ENCODE measurements at regions not wholly inside any gene's neighbourhood (a gene's known extent, or its start where the extent isn't known, plus 50 kb on each side); places are given as distances from the start of the nearest gene placed in this dataset.

GRCh38 chrX:155747520-155747919 is 133.6 kb upstream of the VAMP7 start:
- no peak for TF ChIP-seq FOXA1 (IDR thresholded peaks at IDR 0.05)
- TF ChIP-seq, protein P1, sequence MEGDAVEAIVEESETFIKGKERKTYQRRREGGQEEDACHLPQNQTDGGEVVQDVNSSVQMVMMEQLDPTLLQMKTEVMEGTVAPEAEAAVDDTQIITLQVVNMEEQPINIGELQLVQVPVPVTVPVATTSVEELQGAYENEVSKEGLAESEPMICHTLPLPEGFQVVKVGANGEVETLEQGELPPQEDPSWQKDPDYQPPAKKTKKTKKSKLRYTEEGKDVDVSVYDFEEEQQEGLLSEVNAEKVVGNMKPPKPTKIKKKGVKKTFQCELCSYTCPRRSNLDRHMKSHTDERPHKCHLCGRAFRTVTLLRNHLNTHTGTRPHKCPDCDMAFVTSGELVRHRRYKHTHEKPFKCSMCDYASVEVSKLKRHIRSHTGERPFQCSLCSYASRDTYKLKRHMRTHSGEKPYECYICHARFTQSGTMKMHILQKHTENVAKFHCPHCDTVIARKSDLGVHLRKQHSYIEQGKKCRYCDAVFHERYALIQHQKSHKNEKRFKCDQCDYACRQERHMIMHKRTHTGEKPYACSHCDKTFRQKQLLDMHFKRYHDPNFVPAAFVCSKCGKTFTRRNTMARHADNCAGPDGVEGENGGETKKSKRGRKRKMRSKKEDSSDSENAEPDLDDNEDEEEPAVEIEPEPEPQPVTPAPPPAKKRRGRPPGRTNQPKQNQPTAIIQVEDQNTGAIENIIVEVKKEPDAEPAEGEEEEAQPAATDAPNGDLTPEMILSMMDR (IDR thresholded peaks at IDR 0.05; ENCODE audit: low read depth, low read length, missing input control): no peak
- no peak for TF ChIP-seq SP1 (IDR thresholded peaks at IDR 0.05)

All from liver (tissue), 3 donors.